BJ (cell line): ENCODE measurements at regions not wholly inside any gene's neighbourhood (a gene's known extent, or its start where the extent isn't known, plus 50 kb on each side); places are given as distances from the start of the nearest gene placed in this dataset.

Source experiments
- CTCF ChIA-PET: fragments of 350-600 bp; formaldehyde crosslinking; extraction: SDS; loops from one replicate; lab custom pipeline; 2021; ENCODE audit warnings: antibody characterized with exemption, inconsistent platforms; lab: Yijun Ruan, JAX
- POLR2A ChIA-PET: fragments of 300-600 bp; sonication (Branson Sonifier 250); formaldehyde crosslinking; extraction: SDS; loops from one replicate; lab custom pipeline; 2021; ENCODE audit warnings: antibody characterized with exemption; lab: Charles Lee
- DNase-seq: peaks from one replicate; pipeline ENCODE4 v3.0.0-alpha.2; 2011; ENCODE audit warnings: low read depth
- H3K27me3 ChIP-seq: 2 replicates; pipeline ENCODE4 v1.6.0; 2011; ENCODE audit warnings: low read length; ENCODE audit not compliant: control insufficient read depth, insufficient read depth
- H3K36me3 ChIP-seq: 2 replicates; pipeline ENCODE4 v1.5.1; 2011; ENCODE audit warnings: low read length; ENCODE audit not compliant: control insufficient read depth, insufficient read depth
- H3K4me3 ChIP-seq: 2 replicates; pipeline ENCODE4 v1.5.1; 2011; ENCODE audit warnings: low read depth, mild to moderate bottlenecking, control low read depth, low read length
- TF ChIP-seq, protein P1 (sequence below): IDR thresholded peaks from 2 replicates; pipeline ENCODE4 v1.5.1; 2011; ENCODE audit warnings: low read depth, mild to moderate bottlenecking, control low read depth, inconsistent platforms, low read length, moderate library complexity; ENCODE audit not compliant: insufficient read depth

- ChIA-PET CTCF (interaction anchor here (0.8 kb wide), 1 partner anchor 11 kb away, joined by 4 read pairs; no protein-coding TSS in a partner anchor), POLR2A (no interaction called here)
- TF ChIP-seq, protein P1, sequence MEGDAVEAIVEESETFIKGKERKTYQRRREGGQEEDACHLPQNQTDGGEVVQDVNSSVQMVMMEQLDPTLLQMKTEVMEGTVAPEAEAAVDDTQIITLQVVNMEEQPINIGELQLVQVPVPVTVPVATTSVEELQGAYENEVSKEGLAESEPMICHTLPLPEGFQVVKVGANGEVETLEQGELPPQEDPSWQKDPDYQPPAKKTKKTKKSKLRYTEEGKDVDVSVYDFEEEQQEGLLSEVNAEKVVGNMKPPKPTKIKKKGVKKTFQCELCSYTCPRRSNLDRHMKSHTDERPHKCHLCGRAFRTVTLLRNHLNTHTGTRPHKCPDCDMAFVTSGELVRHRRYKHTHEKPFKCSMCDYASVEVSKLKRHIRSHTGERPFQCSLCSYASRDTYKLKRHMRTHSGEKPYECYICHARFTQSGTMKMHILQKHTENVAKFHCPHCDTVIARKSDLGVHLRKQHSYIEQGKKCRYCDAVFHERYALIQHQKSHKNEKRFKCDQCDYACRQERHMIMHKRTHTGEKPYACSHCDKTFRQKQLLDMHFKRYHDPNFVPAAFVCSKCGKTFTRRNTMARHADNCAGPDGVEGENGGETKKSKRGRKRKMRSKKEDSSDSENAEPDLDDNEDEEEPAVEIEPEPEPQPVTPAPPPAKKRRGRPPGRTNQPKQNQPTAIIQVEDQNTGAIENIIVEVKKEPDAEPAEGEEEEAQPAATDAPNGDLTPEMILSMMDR: no peak
- DNase-seq: no peak
- Histone ChIP-seq H3K4me3 (no peak overlapping the region), H3K27me3 (no peaks in the 10 kb centered on the region), H3K36me3 (no peaks in the 10 kb centered on the region)
These were observed 260.3 kb upstream of the DAPK1 start for GRCh38 chr9:87237336-87237735.

- Histone ChIP-seq H3K36me3 (no peaks in the 10 kb centered on the region), H3K4me3 (no peak overlapping the region), H3K27me3 (no peaks in the 10 kb centered on the region)
- TF ChIP-seq, protein P1: no peak
- DNase-seq: no peak
- ChIA-PET POLR2A (no interaction called here), CTCF (no interaction called here)
These were observed 259.1 kb upstream of the DAPK1 start for GRCh38 chr9:87238545-87238944.

GRCh38 chr9:87239312-87239711 lies 258.4 kb upstream of the DAPK1 start:
- DNase-seq: no peak
- Histone ChIP-seq H3K36me3 (no peaks in the 10 kb centered on the region), H3K27me3 (no peaks in the 10 kb centered on the region), H3K4me3 (no peak overlapping the region)
- TF ChIP-seq, protein P1: no peak
- POLR2A ChIA-PET: no interaction called here
- CTCF ChIA-PET: interaction anchor here (0.8 kb wide), 1 partner anchor 31 kb away, joined by 3 read pairs; no protein-coding TSS in a partner anchor

GRCh38 chr9:87243602-87244001 lies 254.1 kb upstream of the DAPK1 start:
- no peak overlapping the region for H3K4me3 ChIP-seq
- H3K36me3 ChIP-seq: no peaks in the 10 kb centered on the region
- ChIA-PET POLR2A (no interaction called here), CTCF (no interaction called here)
- TF ChIP-seq, protein P1: no peak
- DNase-seq: no peak
- H3K27me3 ChIP-seq: no peaks in the 10 kb centered on the region

- H3K27me3 ChIP-seq: no peaks in the 10 kb centered on the region
- CTCF ChIA-PET: no interaction called here
These were observed 252.4 kb upstream of the DAPK1 start for GRCh38 chr9:87245271-87245670.

More at GRCh38 chr9:87245271-87245670, 252.4 kb upstream of the DAPK1 start:
- no peak for DNase-seq
- Histone ChIP-seq H3K36me3 (no peaks in the 10 kb centered on the region), H3K4me3 (no peak overlapping the region)
- TF ChIP-seq, protein P1: no peak
- POLR2A ChIA-PET: no interaction called here
